HT-29 (cell line): ENCODE measurements at regions not wholly inside any gene's neighbourhood (a gene's known extent, or its start where the extent isn't known, plus 50 kb on each side); places are given as distances from the start of the nearest gene placed in this dataset.

ENCODE experiments used
- DNase-seq: peaks from one replicate; pipeline ENCODE4 v3.0.0-alpha.2; 2015; ENCODE audit warnings: low spot score

- no peak for DNase-seq
Measured at GRCh38 chr17:79320331-79320730, 245.7 kb downstream of the ENGASE start.

GRCh38 chr17:79317916-79318315 lies 243.3 kb downstream of the ENGASE start:
- no peak for DNase-seq

GRCh38 chr17:79316805-79317204 lies 242.2 kb downstream of the ENGASE start:
- no peak for DNase-seq

- no peak for DNase-seq
Measured at GRCh38 chr17:79315358-79316105, 240.9 kb downstream of the ENGASE start.

DNA sequence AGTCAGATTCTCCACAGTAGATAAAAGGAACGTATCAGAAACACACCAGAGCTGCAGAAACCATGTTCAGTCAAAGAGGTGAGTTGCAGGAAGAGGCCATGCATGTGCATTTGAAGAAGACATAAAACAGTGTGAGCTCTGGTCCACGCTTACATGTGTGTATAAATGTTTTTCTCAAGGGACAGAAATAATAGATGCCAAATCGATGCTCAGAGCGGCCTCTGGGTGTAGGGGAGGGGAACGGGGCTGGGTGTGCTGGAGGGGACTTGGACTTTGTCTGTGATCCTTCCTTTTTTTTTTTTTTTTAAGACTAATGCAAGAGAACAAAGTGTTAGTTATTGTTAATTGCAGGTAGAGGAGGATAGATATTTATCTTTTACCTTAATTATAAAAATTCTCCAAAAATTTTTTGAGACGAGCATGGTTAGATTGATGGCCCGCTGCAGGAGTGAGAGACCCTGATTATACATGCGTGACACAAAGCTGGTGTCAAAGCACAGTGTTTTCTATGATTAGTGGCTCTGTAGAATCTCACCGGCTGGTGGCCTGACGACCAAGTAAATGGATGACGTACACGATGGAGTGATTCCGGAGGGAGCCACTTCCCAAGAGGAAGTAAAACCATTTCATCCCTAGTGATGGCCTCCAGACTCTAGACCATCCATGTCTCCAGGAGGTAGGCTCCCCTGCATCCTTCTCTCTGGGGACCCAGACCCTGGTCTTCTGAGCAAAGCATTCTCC lies 240.2 kb downstream of the ENGASE start:
- no peak for DNase-seq

GRCh38 chr17:79311373-79311772 lies 236.7 kb downstream of the ENGASE start:
- DNase-seq, result no peak

GRCh38 chr17:79306424-79307318 lies 232.0 kb downstream of the ENGASE start:
- no peak for DNase-seq

DNA sequence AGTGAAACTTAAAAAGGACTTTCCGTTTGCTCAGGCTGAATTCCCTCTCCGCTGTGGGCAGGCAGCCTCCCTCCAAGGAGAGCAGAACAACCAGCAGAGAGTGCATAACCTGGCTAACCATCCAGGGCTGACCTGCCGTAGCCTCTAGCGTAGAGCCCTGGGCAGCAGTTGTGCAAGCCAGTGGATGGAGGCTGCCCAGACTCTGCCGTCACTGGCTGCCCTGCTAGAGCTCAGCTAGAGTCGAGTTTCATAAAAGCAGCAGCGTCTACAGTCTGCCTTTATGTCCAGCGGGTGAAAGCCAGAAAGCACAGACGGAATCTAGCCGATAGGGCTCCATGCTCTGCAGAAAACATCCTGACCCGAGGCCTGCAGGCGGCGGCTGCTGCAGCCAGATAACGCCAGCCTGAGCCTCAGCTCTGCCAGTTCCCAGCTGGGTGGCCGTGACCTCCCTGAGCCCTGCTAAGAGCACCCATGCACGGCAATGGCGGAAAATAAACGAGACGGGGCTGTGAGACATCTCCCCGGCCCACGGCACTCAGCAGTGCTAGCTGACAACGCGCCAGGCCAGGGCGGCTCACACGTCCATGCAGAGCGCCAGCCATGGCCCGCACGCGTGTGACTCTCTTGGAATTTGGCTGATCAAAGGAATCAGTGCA lies 231.3 kb downstream of the ENGASE start:
- no peak for DNase-seq

DNA sequence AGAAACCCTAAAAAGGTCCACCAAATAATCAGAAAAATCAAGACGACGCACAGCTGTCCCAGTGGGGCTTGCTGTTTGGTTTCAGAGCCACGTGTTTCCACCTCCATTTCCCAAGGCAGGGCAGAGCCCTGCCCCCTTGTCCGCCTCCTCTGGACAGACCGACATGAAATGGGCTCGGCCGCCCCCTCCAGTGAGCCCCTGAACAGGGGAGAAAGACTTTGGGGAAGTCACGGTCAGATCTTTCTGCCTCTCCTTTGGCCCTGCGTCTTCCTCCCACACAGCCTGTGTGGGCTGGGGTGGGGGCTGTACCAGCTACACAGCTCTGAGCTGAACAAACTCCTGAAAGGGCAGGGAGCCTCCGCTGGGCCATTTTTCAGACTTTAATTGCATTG lies 230.7 kb downstream of the ENGASE start:
- no peak for DNase-seq

DNA sequence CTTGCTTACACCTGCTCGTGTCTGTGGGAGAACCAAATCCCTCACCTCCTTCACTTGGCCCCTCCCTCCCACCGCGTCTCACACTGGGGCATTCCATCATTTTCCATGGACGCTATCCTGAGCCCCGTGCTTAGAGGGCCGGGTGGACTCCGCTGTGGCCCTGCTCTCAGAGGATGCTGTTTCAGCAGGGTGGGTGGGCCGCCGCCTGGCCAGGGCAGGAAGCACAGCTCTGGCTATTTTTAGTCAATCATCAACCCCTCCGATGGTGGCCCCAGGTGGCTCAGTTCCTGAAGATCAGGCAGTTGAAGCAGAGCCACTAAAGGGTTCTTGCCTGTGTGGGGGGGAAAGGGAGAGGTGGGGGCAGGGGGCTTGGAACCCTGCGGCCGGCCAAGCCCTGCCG lies 230.3 kb downstream of the ENGASE start:
- DNase-seq, result no peak

- DNase-seq, result no peak
Measured at GRCh38 chr17:79303641-79304205, 229.1 kb downstream of the ENGASE start.

GRCh38 chr17:79301469-79301868 lies 226.8 kb downstream of the ENGASE start:
- no peak for DNase-seq

GRCh38 chr17:79299349-79299748 lies 224.7 kb downstream of the ENGASE start:
- DNase-seq, result no peak

DNA sequence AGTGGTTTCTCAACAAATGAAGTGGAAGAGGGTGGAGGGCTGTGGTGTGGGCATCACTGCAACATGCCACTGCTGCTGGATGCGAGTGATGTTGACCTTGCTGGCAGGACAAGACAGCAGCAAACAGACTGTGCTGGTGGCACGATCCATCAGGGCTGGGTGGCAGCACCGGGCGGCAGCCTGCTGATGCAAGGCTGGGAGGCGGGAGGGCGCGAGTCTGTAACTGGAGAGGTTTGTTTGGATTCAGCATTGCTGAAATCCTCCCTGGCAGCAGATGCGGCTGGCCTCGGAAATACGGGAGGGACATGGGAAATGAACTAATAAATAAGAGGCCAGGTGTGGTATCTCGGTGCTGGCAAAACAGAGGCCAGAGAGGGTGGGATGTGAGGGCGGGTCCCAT lies 224.2 kb downstream of the ENGASE start:
- DNase-seq, result no peak

DNA sequence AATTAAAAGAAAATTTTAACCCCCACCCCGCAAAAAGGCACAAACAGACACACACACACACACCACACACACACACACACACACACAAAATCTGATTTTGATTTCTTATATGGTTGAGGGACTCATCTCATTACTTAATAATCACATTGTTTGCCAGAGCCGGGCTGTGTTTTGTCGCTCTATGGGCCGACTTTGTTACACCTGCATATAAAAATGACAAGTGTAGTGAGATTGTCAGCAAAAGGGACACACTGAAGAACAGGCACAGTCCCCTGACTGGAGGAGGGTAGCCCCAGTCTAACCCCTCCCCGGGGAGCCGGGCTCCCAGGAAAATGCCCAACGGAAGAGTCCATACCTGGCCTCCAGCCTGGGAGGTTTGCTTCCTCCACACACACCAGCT lies 221.6 kb downstream of the ENGASE start:
- DNase-seq, result no peak

DNA sequence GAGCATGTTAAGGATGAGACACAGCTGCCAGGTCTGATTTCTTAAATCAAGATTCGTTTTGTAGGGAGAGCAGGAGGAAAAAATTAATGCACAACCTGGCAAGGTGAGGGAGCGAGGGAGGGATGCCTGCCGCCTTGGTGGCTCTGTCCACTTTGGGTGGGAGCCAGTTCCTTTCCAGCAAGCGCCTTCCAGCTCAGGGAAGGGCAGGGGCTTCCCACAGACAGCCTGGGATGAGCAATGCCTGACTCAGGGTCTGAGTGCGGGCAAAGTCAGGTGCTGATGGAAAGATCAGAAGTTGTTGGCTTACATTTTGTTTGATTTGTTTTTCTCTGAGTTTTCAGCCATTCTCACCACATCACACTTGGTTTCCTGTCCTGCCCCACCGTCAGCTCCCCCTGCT lies 220.7 kb downstream of the ENGASE start:
- no peak for DNase-seq

- DNase-seq, result peak; percentile 49
Measured at GRCh38 chr17:79294459-79295071, 219.9 kb downstream of the ENGASE start.

- no peak for DNase-seq
Measured at GRCh38 chr17:79292501-79292900, 217.9 kb downstream of the ENGASE start.

GRCh38 chr17:79291391-79291790 lies 216.8 kb downstream of the ENGASE start:
- DNase-seq, result no peak

GRCh38 chr17:79290726-79291125 lies 216.1 kb downstream of the ENGASE start:
- no peak for DNase-seq

GRCh38 chr17:79288950-79289349 lies 214.3 kb downstream of the ENGASE start:
- no peak for DNase-seq
